Vagina (tissue), 2 donors: ENCODE measurements at regions not wholly inside any gene's neighbourhood (a gene's known extent, or its start where the extent isn't known, plus 50 kb on each side); places are given as distances from the start of the nearest gene placed in this dataset.

ENCODE experiments used
- DNase-seq, 2 donors: peaks; one replicate each; pipeline ENCODE4 v3.0.0-alpha.2; 2017; ENCODE audit errors: extremely low spot score in 2 of 2
- H3K27ac ChIP-seq: fragments of 200-600 bp; sonication (generic); one replicate; pipeline ENCODE4 v1.5.1; 2019
- H3K27me3 ChIP-seq: fragments of 200-600 bp; sonication (generic); one replicate; pipeline ENCODE4 v1.5.1; 2019
- H3K36me3 ChIP-seq, 2 donors: fragments of 200-600 bp; sonication (generic); one replicate each; pipeline ENCODE4 v1.5.1; 2017 to 2019
- H3K4me1 ChIP-seq: fragments of 200-600 bp; sonication (generic); one replicate; pipeline ENCODE4 v1.5.1; 2019
- H3K4me3 ChIP-seq, 2 donors: fragments of 200-600 bp; sonication (generic); 1 replicate in 1 of 2; 2 replicates in 1 of 2; pipeline ENCODE4 v1.5.1; 2016 to 2019
- H3K9me3 ChIP-seq: fragments of 200-600 bp; sonication (generic); one replicate; pipeline ENCODE4 v1.5.1; 2019
- POLR2A ChIP-seq, 2 donors: fragments of 450-650 bp; IDR thresholded peaks; one replicate each; pipeline ENCODE4 v1.6.1; 2017; ENCODE audit warnings: antibody characterized with exemption in 2 of 2, mild to moderate bottlenecking in 2 of 2, moderate library complexity in 2 of 2
- POLR2AphosphoS5 ChIP-seq, 2 donors: sonication (generic); formaldehyde crosslinking; IDR thresholded peaks; one replicate each; pipeline ENCODE4 v1.9.0; 2017; ENCODE audit warnings: antibody characterized with exemption in 2 of 2, mild to moderate bottlenecking in 2 of 2, low read depth in 1 of 2; ENCODE audit not compliant: insufficient read depth in 1 of 2
- intact Hi-C: fragments of 100-400 bp; cut with DNase I; formaldehyde crosslinking; loops from one replicate; pipeline ENCODE4 v1.15.1; 2023
- TF ChIP-seq, protein P1 (sequence below), 3 experiments: fragments of 450-650 bp in 2 of 3; fragments of 200-600 bp in 1 of 3; sonication (generic) in 1 of 3; IDR thresholded peaks; one replicate each; pipeline ENCODE4 v1.5.1; 2017 to 2019; ENCODE audit warnings: antibody characterized with exemption in 3 of 3, mild to moderate bottlenecking in 2 of 3, moderate library complexity in 2 of 3

DNA sequence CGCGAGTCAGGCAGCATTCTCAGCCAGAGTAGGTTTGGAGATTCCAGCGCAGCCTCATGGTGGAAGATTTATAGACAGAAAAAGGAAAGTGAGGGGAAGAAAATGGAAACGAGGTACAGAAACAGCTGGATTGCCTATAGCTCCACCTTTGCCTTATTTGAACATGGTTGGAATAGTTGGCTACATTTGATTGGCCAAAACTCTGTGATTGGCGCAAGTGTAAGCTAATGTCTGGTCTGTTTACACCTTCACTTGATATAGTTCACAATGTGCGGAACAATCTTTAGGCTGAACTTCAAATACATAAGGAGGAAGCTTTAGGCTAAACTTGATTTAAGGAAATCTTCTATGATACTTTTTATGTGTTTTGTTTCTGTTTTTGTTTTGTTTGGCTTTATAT lies 1191.9 kb downstream of the NSUN3 start:
- H3K36me3 ChIP-seq = no peaks in the 10 kb centered on the region
- H3K4me1 ChIP-seq = no peaks in the 10 kb centered on the region
- intact Hi-C loops = no loop called here
- H3K4me3 ChIP-seq = no peak overlapping the region
- no peak for DNase-seq
- H3K9me3 ChIP-seq = no peaks in the 10 kb centered on the region
- no peaks in the 10 kb centered on the region for H3K27me3 ChIP-seq
- no peak for TF ChIP-seq POLR2A (IDR thresholded peaks at IDR 0.05)
- TF ChIP-seq, protein P1, sequence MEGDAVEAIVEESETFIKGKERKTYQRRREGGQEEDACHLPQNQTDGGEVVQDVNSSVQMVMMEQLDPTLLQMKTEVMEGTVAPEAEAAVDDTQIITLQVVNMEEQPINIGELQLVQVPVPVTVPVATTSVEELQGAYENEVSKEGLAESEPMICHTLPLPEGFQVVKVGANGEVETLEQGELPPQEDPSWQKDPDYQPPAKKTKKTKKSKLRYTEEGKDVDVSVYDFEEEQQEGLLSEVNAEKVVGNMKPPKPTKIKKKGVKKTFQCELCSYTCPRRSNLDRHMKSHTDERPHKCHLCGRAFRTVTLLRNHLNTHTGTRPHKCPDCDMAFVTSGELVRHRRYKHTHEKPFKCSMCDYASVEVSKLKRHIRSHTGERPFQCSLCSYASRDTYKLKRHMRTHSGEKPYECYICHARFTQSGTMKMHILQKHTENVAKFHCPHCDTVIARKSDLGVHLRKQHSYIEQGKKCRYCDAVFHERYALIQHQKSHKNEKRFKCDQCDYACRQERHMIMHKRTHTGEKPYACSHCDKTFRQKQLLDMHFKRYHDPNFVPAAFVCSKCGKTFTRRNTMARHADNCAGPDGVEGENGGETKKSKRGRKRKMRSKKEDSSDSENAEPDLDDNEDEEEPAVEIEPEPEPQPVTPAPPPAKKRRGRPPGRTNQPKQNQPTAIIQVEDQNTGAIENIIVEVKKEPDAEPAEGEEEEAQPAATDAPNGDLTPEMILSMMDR (IDR thresholded peaks at IDR 0.05) = no peak
- no peak overlapping the region for H3K27ac ChIP-seq

DNA sequence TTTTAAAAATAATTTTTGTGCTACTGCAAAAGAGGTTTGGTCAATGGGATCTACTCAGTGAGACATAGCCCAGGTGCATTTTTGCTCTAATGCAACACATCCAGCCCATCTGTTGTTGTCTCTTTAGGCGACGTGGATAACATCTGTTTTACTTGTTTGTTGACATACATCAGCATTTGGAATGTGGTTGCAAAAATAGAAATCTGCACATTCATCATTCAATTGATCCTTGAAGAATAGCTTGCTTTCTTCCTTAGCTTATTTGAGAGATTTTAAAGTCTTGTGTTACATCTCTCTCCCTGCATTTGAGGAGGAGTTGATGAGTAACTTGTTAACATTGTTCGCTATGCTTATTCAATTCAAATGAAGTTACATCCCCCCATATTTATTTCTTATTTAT lies 1202.3 kb downstream of the NSUN3 start:
- no peak overlapping the region for H3K4me3 ChIP-seq
- intact Hi-C loops = no loop called here
- H3K4me1 ChIP-seq = no peaks in the 10 kb centered on the region
- no peak for TF ChIP-seq POLR2AphosphoS5 (IDR thresholded peaks at IDR 0.05; ENCODE audit: insufficient read depth in 1 of 2, low read depth in 1 of 2)
- H3K27me3 ChIP-seq = no peaks in the 10 kb centered on the region
- no peaks in the 10 kb centered on the region for H3K36me3 ChIP-seq
- no peak for DNase-seq
- no peak overlapping the region for H3K27ac ChIP-seq
- H3K9me3 ChIP-seq = no peaks in the 10 kb centered on the region

DNA sequence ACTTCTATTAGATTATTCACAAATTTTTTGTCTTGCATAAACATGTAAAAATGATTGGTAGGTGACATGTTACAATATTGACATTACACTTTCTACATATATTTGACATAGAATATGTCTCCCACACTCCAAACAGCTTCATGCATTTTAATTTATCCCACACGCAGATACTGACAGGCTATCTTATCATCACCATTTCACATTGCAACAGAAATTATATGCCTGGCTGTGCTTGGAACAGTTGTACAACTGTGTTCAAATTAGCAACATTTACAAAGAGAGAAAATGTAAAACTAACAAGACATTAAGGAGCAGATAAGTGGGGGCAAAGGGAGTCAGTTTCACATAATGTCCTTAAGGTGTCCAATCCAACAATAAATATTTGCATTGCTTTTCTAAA lies 1208.5 kb downstream of the NSUN3 start:
- TF ChIP-seq, protein P1 (IDR thresholded peaks at IDR 0.05) = no peak
- TF ChIP-seq POLR2AphosphoS5 (IDR thresholded peaks at IDR 0.05; ENCODE audit: insufficient read depth in 1 of 2, low read depth in 1 of 2) (no peak), POLR2A (IDR thresholded peaks at IDR 0.05) (no peak)

DNA sequence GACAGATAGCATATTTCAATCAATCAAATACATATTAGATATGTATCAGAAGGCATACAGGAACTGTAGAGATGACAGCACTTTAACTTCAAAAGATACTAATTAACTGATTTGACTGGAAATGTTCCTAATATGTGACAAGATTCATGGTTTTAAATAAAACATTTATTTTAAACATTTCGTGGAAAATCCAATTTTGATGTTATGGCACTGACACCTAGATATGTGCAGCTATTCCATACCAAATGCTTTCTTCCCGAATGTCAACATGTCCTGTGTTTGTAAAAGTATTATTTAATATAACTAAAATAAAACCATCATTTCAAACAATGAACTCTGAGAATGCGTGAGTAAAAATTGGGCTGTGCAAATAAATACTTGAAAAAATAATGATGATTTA lies 1209.3 kb downstream of the NSUN3 start:
- Histone ChIP-seq H3K27me3 (no peaks in the 10 kb centered on the region), H3K9me3 (no peaks in the 10 kb centered on the region), H3K27ac (no peak overlapping the region), H3K4me1 (no peaks in the 10 kb centered on the region), H3K36me3 (no peaks in the 10 kb centered on the region), H3K4me3 (no peak overlapping the region)
- TF ChIP-seq, protein P1 (IDR thresholded peaks at IDR 0.05) = no peak
- TF ChIP-seq POLR2AphosphoS5 (IDR thresholded peaks at IDR 0.05; ENCODE audit: insufficient read depth in 1 of 2, low read depth in 1 of 2) = no peak
- TF ChIP-seq POLR2A (IDR thresholded peaks at IDR 0.05) = no peak
- DNase-seq = no peak
- intact Hi-C loops = no loop called here

More for the DNA sequence above, 1208.5 kb downstream of the NSUN3 start:
- Histone ChIP-seq H3K27ac (no peak overlapping the region), H3K9me3 (no peaks in the 10 kb centered on the region), H3K4me1 (no peaks in the 10 kb centered on the region), H3K36me3 (no peaks in the 10 kb centered on the region), H3K27me3 (no peaks in the 10 kb centered on the region), H3K4me3 (no peak overlapping the region)
- intact Hi-C loops = no loop called here
- no peak for DNase-seq

DNA sequence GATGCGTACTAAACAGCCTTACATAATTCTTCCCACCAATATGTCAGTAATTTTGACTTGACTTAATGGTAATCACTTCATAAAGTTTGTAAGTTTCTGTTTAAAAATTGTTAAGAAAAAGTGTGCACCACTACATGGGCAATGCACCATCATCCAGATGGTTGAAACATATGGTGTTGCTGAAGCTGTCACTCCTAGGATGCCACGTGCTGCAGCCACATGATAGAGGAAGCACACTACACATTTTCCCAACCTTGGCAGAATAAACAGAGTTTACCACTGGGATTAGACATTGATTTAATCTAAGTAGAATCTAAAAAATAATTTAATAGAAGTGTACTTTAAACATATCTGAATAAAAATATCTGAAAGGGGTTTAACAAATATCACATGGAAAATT lies 1209.9 kb downstream of the NSUN3 start:
- TF ChIP-seq POLR2AphosphoS5 (IDR thresholded peaks at IDR 0.05; ENCODE audit: insufficient read depth in 1 of 2, low read depth in 1 of 2) = no peak
- TF ChIP-seq, protein P1 (IDR thresholded peaks at IDR 0.05) = no peak
- no peak for TF ChIP-seq POLR2A (IDR thresholded peaks at IDR 0.05)
- Histone ChIP-seq H3K36me3 (no peaks in the 10 kb centered on the region), H3K4me1 (no peaks in the 10 kb centered on the region), H3K27ac (no peak overlapping the region), H3K27me3 (no peaks in the 10 kb centered on the region), H3K4me3 (no peak overlapping the region), H3K9me3 (no peaks in the 10 kb centered on the region)
- no peak for DNase-seq
- intact Hi-C loops = no loop called here

DNA sequence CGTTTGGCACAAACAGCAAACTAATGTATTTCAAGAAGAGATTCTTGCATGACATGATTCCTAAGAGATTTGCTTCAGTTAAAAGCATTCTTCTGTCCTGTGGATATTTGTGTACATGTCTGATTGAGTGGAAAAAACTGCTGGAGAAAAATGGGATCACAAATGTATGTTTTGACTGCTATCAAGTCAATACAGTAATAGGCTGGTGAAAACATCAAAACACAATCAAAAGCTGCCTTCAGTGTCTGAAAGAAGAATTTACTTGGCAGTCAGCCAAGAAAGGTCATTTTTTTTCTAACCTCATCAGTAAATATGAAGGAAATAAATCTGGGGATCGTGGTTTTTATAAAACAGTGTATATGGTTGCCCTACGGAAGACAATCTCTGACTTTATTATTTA lies 1214.8 kb downstream of the NSUN3 start:
- H3K27me3 ChIP-seq = no peaks in the 10 kb centered on the region
- H3K27ac ChIP-seq = no peak overlapping the region
- DNase-seq = no peak
- TF ChIP-seq POLR2AphosphoS5 (IDR thresholded peaks at IDR 0.05; ENCODE audit: insufficient read depth in 1 of 2, low read depth in 1 of 2) (no peak), POLR2A (IDR thresholded peaks at IDR 0.05) (no peak)
- TF ChIP-seq, protein P1 (IDR thresholded peaks at IDR 0.05) = no peak
- no peaks in the 10 kb centered on the region for H3K9me3 ChIP-seq
- H3K36me3 ChIP-seq = no peaks in the 10 kb centered on the region
- intact Hi-C loops = no loop called here
- H3K4me1 ChIP-seq = no peaks in the 10 kb centered on the region
- H3K4me3 ChIP-seq = no peak overlapping the region
